HG03159 (cell line): ENCODE measurements at regions not wholly inside any gene's neighbourhood (a gene's known extent, or its start where the extent isn't known, plus 50 kb on each side); places are given as distances from the start of the nearest gene placed in this dataset.

Source experiments
- ATAC-seq: cut with Tn5 transposase; IDR thresholded peaks from one replicate; pipeline ENCODE4 v1.9.1; 2021; ENCODE audit warnings: mild to moderate bottlenecking, moderate library complexity; ENCODE audit not compliant: unreplicated experiment

GRCh38 chr5:105409695-105410094, 1847.1 kb upstream of the NUDT12 start:
- ATAC-seq = no peak

DNA sequence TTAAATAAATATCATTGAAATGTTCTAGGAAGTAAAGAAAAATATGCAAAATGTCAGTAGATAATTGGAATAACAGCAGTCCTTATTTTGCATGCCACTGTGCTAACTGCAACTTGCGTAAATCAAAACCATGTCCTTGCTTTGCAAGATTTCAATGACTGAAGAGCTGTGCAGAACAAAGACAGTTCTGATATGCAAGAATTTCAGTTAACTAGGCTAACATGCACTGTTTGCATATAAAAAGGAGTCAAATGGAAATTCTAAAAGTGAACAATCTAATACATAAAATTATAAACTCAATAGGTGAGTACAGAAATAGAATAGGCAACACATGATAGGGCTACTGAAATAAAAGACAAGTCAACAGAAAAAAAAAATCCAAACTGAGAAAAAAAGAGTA, 1844.6 kb upstream of the NUDT12 start:
- no peak for ATAC-seq

- no peak for ATAC-seq
Measured at GRCh38 chr5:105397749-105398148, 1835.2 kb upstream of the NUDT12 start.

DNA sequence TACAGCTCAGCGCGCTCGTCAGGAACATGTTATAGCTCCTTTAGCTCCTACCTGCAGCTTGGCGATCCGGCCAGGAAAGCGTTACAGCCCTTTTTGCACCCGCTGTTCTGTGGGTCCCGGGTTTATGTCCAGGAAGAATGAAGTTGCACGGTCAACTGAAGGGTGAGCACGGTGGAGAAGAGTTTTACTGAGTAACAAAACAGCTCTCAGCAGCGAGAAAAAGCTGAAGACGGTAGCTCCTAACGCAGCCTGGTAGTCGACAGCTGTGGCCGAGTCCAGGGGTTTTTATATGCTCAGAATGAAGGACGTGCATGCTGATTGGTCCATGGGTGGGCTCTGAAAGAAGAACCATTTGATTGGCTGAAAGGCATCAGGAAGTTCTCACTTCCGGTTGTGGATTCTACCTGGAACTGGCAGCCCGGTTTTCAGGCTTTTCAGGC, 1830.1 kb upstream of the NUDT12 start:
- no peak for ATAC-seq

GRCh38 chr5:105392122-105392709, 1829.6 kb upstream of the NUDT12 start:
- no peak for ATAC-seq

DNA sequence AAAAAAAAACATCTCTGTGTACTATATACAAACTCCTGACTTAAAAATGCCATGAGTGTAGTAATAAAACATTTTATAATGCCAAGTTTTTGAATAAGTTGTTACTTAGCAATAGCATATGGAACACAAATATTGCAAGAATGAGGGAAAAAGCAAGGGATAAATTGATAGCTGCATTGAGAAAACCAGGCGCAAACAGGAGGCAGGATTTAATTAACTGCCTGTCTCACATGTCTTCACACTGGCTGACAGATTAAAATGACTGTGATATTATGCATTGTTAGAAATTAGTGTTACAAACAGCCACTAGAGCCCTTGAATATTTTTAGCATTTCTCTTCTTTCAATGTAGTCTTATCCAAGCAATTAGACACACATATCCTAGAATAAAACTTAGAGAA, 1817.5 kb upstream of the NUDT12 start:
- ATAC-seq = no peak

DNA sequence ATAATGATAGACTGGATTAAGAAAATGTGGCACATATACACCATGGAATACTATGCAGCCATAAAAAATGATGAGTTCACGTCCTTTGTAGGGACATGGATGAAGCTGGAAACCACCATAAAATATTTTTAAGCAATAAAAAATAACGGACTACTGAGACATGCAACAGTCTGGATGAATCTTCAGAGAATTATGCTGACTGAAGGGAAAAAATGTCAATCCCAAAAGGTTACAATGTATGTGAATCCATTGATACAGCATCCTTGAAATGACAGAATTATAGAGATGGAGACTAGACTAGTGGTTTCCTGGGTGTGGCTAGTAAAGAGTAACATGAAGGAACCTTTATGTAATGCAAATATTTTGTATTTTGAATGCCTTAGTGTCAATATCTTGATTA, 1808.6 kb upstream of the NUDT12 start:
- no peak for ATAC-seq

- ATAC-seq = no peak
Measured at GRCh38 chr5:105350486-105351140, 1788.0 kb upstream of the NUDT12 start.

GRCh38 chr5:105331558-105331957, 1769.0 kb upstream of the NUDT12 start:
- ATAC-seq = no peak

GRCh38 chr5:105330185-105330584, 1767.6 kb upstream of the NUDT12 start:
- ATAC-seq = no peak

DNA sequence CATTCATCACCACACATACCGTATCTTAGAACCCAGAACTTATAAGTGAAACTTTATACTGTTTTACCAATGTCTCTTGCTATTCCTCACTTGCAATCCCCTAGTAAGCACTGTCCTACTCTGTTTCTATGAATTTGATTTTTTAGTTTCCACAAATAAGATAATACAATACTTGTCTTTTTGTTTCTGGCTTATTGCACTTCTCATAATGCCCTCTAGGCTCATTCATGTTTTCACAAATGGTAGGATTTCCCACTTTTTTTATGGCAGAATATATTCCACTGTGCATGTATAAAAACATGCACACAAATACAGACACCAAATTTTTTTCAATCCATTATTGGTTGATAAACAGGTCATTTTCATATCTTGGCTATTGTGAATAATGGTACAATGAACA, 1742.3 kb upstream of the NUDT12 start:
- ATAC-seq = no peak

DNA sequence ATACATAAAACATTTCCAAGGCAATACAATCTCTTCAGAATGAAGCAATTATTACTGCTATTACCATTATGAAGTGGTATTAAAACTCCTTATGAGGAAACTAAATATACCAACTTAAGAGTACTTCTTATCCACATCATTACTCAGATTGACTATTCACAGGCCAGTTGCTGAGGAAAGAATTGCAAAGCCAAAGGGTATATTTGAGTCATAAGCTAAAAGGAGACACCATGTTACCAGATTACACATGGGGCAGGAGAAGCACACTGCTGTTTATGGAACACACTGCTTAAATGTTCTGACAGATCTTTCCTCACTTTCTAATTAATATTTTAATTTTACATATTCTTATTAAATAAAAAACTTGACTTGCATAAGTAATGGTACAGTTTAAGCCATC, 1726.4 kb upstream of the NUDT12 start:
- ATAC-seq = no peak

- ATAC-seq = no peak
Measured at GRCh38 chr5:105283134-105283533, 1720.5 kb upstream of the NUDT12 start.

DNA sequence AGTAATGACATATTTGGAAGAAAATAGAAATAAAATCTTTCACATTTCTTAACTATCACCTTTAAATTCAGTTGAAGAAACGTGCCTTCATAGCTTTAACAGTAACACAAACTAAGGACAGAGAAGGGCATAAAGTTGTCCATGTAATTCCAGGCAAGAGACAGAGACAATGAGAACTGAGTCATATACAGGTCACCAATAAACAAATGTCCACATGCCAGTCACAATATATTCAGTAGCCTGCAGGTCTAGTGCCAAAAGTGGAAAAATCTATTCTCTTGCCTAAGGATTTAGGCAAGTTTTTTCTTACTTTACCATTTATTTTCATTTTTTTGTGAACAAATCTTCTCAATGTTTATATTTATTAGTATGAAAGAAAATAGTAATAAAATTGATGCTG, 1711.5 kb upstream of the NUDT12 start:
- ATAC-seq = no peak

- no peak for ATAC-seq
Measured at GRCh38 chr5:105263515-105263914, 1700.9 kb upstream of the NUDT12 start.

GRCh38 chr5:105259581-105260217, 1697.1 kb upstream of the NUDT12 start:
- no peak for ATAC-seq

DNA sequence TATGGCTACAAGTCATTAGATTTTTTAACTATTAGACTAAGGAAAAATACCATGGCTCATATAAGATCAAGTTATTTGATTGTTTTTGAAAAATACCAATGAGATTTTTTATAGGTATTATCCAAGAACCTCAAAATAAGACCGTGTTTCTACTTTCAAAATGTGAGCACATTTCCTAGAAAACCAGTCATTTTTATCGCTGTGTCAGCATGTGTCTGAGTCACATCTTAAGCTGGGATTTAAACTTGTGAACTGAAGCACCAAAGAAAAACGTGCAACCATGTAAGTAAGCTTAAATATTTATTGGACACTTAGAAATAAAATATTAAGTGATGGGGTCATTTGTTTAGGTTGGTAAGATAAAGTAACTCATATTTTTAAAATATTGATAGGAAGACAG, 1676.0 kb upstream of the NUDT12 start:
- ATAC-seq = no peak

DNA sequence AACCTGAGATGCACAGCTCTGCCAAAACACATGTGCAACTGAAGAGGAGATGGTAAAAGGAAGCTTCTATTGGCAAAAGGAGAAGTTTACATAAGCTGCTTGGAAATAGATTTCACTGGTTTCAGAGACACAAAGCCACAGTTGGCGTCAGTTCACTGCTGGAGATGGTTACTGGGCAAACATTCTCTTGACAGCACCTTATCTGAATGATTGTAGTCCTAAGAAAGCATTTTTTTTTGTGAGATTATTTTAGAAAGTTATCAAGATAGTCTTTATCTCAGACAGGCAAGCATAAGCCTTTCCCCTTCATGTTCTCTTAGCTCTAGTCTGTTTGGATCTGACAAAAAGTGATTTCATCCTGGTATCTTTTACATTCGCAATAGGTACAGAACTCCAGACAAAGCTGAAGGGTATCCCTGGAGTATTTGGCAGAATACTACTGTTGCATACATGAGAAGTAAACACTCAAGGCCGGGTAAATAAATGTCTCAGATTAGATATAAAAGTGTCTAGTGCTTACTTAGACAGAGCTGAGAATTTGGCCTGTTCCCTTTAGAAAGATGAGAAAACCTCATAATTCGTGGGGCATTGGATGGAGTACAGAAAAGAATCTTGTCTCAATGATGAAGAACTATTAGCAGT, 1668.0 kb upstream of the NUDT12 start:
- ATAC-seq = no peak

- ATAC-seq = no peak
Measured at GRCh38 chr5:105218018-105218417, 1655.4 kb upstream of the NUDT12 start.

DNA sequence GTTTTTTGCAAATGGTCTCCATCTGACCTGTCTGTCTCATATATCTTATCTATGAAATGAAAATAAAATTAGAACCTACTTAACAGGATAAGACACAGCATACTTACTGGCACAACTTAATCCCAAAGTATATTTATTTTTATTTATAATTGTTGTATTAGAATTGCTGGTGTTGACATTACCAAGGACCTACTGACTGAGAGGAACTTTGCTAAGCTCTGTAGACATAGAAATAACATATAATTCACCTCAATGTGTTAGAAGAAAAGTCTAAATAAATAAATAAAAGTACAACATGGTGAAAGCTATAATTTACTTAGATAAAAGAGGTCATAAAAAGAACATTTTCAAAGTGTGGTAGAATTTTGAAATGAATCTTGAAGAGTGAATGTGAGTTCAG, 1650.5 kb upstream of the NUDT12 start:
- ATAC-seq = no peak

DNA sequence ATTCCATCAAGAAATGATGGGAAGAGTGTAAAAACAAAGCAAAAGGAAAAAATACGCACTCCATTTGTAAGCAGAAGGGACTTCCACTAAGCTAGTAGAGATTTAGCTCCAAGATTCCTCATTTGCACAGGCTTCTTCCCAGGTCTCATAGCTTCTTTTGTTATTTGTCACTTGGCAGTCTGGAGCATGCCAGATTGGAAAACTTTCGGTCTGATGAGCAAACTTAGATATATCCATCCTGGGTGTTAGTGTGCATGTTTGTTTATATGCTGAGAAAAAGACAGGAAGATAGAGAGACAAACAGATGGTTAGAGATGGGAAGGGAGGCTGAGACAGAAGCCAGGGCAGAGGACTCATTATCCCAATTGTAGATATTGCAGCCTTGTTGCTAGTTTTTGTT, 1644.5 kb upstream of the NUDT12 start:
- ATAC-seq = no peak

GRCh38 chr5:105197531-105197930, 1634.9 kb upstream of the NUDT12 start:
- ATAC-seq = no peak
